GM18507 (cell line): ENCODE measurements at regions not wholly inside any gene's neighbourhood (a gene's known extent, or its start where the extent isn't known, plus 50 kb on each side); places are given as distances from the start of the nearest gene placed in this dataset.

Experiments
- DNase-seq: peaks from one replicate; pipeline ENCODE4 v3.0.0; 2011; ENCODE audit warnings: low read depth; ENCODE audit not compliant: insufficient read length; ENCODE audit errors: extremely low spot score
- FAIRE-seq: peaks from 2 replicates; lab custom pipeline; 2011; peaks lifted over from hg19 to GRCh38; lab: Jason Lieb, UNC

DNA sequence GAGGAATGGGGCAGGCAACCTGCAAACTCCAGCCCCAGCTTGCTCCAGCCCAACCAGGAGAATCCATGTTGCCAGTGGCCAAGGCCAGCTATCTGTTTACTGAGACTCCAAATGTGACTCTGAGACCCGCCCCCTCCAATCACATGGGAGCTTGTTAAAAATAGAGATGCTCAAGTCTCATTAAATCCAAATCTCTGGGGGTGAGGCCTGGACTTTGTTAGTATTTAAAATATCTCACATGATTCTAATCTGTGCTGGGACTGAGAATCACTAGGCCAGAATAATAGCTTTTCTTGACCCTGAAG is 224.2 kb upstream of the TBL1XR1 start:
- DNase-seq (no peak), FAIRE-seq (no peak)

DNA sequence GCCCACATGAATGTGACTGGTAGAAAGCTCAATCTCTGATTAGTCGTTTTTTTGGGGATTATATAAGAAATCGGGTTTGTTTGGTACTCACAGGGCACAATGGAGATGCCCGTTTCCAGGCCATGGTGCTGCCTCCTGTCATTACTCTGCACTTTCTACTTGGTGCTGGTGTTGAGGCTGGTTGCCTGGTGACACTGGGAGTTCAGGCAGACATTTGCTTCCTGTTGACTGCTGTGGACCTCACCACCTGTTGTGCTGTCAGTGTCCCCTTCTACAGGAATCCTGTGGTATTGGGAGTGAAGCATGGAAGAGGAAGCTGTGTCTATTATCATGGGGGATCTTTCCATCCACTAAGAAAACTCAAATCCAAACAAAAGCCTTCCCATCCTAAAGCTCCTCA is 227.2 kb upstream of the TBL1XR1 start:
- FAIRE-seq (no peak), DNase-seq (no peak)

- FAIRE-seq (no peak), DNase-seq (no peak)
These were observed 227.8 kb upstream of the TBL1XR1 start for GRCh38 chr3:177425042-177425441.

DNA sequence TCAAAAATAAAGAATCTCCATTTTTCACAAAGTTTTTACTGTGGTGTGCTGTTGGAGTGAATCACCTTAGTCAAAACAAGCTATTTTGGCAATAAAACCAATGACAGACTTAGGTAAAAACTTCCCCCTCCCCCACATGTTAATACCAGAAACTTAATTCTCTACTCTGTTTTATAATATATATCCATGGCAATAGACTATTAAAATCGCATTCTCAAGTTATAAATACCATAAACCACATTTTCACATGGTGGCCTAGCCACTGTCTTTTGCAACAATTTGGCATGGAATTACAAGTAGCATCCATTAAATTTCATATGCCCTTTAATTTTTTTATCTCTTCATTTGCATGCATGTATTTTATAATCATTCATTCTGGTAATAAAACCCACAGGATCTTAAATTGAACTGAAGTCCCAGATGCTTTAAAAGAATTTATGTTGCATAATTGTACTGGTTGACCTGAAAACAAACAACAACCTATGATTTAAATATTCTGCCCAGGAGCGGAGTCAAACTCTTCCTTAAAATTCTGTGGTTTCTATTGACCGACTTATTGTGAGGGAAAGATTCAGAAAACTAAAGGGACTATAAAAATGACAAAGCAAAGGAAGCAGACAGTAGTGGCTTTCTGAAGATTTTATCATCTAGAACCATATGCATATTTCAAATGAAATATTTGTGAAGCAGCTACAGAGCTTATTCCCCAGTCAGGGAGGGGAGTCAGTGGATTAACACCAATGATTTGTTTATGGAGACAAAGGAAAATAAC is 229.0 kb upstream of the TBL1XR1 start:
- FAIRE-seq (no peak), DNase-seq (no peak)

DNA sequence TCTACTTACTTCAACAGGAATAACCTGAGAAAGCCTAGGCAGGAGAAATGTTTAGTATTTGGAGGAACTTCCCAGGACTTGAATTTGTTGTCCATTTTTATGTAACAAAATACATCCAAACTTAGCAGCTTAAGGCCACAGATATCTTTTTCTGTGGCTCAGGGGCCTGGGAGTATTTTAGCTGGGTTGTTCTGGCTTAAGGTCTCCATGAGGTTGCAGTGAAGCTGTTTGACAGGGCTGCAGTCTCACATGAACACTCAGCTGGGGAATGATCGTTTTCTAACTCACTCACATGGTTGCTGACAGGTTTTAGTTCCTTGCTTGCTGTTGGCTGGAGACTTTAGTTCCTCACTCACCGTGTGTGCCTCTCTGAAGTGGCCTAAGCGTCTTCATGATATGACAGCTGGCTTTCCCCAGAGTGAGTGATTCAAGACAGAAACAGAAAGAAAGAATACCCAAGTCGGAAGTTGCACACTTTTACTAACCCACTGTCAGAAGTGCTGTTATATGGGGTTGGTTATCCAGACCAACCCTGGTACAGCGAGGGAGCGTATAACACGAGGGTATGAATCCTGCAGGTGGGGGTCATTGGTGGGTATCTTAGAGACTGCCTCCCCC is 229.7 kb upstream of the TBL1XR1 start:
- peak; percentile 54 for DNase-seq
- peak; percentile 98 for FAIRE-seq

DNA sequence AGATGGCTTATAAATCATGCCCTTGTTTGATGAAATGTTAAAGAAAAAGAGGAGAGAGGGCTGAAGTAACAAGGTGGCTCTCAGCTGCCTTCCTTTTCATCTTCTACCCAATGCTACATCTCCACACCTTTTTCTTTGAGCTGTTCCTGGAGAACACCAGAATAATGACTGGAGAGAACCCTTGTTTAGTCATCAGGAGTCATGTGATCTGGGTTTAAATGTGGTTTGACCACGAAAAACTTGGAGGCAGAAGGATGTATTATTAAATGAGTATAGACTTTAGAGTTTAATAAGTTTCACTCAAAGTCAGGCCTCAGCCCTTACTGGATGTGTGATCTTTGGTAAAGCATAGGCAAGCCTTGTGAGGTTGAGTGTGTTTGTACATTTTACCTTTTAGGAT is 230.3 kb upstream of the TBL1XR1 start:
- FAIRE-seq (peak; percentile 12), DNase-seq (no peak)

GRCh38 chr3:177429079-177429478 is 231.8 kb upstream of the TBL1XR1 start:
- no peak for FAIRE-seq
- no peak for DNase-seq

DNA sequence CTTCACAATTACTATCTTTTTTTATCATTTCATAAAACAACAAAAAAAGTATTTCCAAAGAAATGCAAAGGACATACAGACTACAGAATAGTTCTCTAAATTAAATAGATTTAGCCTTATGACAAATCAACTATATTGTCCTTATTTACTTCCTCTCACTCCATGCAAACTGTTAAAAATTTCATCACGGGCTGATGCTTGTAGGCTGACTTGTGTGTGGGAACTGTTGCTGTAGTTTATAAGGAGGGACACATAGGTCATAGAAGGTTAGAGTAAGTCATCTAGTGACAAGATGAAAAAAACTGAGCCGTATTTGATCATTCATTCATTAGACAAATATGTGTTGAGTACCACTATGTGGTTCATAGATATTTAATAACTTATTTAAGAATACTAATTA is 232.5 kb upstream of the TBL1XR1 start:
- no peak for DNase-seq
- FAIRE-seq: no peak

DNA sequence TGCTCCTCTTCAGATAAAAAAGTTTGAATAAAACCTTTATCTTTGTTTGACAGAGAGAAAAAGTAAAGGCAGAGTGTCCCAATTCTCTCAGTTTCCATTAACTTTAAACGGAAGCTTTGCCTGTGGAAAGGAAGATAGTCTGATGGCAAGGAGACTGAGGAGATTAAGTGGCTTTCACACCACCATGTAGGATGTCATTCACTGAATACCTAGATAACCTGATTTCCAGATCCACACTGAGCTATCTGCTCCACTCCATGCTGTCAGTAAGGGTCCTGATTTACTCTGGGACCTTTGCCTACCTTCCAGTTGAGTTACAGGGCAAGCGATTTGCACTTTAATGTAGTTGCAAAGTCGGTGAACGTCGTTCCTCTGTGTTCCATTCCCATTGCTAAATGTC is 233.4 kb upstream of the TBL1XR1 start:
- FAIRE-seq (no peak), DNase-seq (no peak)

DNA sequence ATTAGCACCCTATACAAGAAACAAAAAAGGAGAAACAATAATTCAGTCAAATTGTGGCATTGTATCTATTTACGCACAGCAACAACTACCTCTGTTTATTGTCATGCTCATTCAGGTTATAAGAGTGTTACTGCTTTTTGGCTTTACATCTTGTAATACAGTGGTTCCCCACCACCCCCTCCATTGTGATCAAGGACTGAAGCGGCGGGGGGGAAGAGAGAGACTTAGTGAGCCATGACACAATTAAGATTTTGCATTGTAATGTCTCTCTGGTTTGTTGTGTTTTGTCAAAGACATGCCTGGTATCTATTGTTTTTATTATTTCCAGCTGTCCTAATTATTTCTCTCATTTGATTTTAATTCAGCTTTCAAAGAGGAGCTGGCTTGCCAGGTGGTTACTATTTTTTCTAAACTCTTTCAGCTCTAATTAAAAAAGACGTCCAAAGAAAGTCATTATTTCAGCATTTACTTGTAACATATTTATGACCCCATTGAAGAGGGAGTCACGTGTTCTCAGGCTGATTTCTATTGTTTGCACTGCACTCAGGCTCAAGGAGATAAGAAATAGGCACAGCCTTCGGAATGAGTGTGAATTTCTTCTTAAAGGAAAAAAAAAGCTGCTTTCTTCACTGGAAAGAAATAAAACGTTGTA is 234.4 kb upstream of the TBL1XR1 start:
- DNase-seq: no peak
- FAIRE-seq: no peak

GRCh38 chr3:177435301-177435700 is 238.0 kb upstream of the TBL1XR1 start:
- FAIRE-seq: no peak
- no peak for DNase-seq

- DNase-seq (no peak), FAIRE-seq (no peak)
These were observed 240.4 kb upstream of the TBL1XR1 start for GRCh38 chr3:177437513-177438337.

DNA sequence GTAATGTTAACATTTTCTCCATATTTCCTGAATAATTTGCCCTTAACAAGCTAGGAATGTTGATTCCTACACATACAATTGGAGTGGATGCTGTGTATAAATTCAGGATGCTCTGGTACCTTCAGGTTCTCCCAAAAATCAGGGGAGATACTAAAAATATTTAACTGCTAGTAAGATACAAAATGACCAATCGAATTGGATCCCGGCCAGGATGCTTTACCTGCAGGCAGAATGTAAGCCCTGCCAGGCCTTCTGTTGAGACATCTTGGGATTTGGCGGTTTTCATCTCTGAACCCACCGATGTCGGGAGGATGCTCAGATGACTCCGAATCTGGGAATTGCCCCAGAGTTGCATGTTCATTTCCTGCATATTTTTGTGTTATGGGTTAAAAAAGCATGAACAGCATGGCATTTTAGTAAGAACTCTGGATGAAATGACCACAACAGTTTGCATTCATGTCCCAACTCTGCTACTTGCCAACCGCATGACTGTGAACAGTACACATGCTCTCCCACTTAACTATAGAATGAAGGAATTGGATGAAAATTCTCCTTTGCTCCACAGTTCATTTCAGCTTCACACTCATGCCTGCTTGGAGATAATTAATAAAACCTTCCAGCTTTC is 241.4 kb upstream of the TBL1XR1 start:
- FAIRE-seq: no peak
- DNase-seq: no peak

- no peak for DNase-seq
- no peak for FAIRE-seq
These were observed 242.5 kb upstream of the TBL1XR1 start for GRCh38 chr3:177439694-177440269.

DNA sequence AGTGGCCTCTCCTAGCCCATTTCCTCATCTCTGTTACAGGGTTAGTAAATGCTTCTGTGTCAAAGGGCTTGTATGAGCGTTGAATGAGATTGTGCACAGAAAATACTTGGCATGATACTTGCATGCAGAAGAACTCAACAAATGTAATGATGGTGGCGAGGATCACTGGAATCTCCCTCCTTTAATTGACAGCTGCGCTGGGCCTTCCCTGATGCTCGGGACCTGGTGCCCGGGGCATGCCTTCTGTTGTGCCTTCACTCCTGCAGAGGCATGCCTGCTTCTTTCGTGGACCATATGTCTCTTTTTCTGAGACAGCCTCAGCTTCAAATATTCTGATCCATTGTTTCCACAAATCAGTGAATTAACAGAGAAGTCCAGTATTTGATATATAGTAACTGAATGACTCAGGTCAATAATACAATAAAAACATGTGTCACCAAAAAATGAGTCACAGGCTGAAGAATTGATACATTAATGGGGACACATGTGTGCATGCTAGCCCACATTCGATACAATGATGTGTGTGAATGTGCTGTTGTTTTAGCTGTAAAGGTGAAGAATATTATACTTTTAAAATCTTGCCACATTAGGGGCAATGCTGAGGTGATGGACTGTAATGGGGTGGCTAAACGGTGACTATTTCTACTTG is 243.3 kb upstream of the TBL1XR1 start:
- DNase-seq (no peak), FAIRE-seq (no peak)

DNA sequence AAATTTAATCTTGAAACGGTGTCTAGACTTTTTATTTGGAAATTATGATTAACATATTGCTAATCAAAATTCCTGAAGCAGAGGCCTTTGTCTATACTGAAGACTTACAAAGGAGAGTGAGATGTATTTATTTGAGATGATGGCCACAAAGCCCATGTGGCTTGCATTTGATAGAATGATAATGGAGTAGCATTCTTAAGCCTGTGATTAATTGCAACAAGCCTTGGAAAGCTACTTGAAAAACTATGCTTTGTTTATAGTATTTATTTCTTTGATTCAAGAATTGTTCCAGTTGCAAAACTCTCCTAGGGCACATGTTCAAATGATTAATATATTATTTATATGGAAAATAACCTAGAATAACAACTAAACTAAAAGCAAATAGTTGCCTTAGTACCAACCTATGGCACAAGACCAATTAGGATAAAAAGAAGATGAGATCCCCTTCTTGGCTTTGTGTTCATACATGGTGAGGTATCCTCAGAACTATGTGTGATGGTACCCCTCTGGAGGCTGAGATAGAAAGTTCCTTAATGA is 244.1 kb upstream of the TBL1XR1 start:
- FAIRE-seq (no peak), DNase-seq (no peak)

DNA sequence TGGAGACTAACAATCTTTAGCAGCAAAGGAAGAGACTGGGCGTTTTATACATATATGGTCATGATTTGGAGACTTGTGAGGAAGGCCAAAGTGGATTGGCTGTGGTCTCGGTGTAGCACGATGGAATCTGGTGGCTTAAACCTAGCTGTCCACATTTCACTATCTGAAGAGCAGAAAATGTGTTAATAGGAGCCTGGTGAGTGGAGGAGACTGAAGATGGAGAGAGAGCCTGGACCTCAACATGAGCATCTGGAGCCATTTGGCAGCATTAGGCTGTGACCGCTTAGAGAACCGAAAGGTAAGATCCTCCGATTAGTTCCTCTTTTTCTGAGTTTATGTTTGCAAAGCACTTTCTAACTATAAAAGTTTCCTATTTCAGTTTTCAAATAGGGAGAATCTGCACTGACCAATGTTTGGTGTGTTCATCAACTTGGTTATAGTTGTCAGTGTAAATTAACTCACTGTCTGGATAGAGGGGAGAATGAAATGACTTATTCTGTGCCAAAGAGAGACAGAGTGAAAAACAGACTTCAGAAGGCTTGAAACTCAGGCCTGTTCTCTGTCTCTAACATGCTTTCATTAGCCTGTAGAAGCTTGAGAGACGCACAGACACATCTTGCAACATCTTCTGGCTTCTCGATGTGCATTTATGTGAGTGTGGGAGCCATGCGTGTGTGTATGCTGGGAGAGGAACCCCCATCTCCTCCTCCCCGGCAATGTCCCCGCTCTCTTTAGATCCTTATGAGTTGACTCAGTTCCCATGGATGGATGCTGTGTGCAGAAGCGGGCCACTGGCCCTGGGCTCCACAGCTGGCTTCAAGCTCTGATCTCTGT is 244.7 kb upstream of the TBL1XR1 start:
- DNase-seq (peak; percentile 50), FAIRE-seq (peak; percentile 99)

GRCh38 chr3:177443469-177443868 is 246.2 kb upstream of the TBL1XR1 start:
- DNase-seq (no peak), FAIRE-seq (no peak)
